NB4 (cell line): ENCODE measurements at regions not wholly inside any gene's neighbourhood (a gene's known extent, or its start where the extent isn't known, plus 50 kb on each side); places are given as distances from the start of the nearest gene placed in this dataset.

ENCODE experiments used
- CTCF ChIP-seq: IDR thresholded peaks from one replicate; pipeline ENCODE4 v1.5.1; 2012; ENCODE audit warnings: low read depth, low read length
- MYC ChIP-seq: IDR thresholded peaks from 2 replicates; pipeline ENCODE4 v1.6.1; 2011; ENCODE audit warnings: low read depth, low read length
- POLR2A ChIP-seq: IDR thresholded peaks from 2 replicates; pipeline ENCODE4 v1.6.1; 2011; ENCODE audit warnings: mild to moderate bottlenecking; ENCODE audit not compliant: insufficient read length; ENCODE audit errors: extremely low read depth

GRCh38 chr15:69783211-69783610 lies 314.5 kb downstream of the TLE3 start:
- TF ChIP-seq CTCF, result no peak
- no peak for TF ChIP-seq MYC
- no peak for TF ChIP-seq POLR2A
